ENCODE measurements at regions not wholly inside any gene's neighbourhood (a gene's known extent, or its start where the extent isn't known, plus 50 kb on each side); places are given as distances from the start of the nearest gene placed in this dataset.

DNA sequence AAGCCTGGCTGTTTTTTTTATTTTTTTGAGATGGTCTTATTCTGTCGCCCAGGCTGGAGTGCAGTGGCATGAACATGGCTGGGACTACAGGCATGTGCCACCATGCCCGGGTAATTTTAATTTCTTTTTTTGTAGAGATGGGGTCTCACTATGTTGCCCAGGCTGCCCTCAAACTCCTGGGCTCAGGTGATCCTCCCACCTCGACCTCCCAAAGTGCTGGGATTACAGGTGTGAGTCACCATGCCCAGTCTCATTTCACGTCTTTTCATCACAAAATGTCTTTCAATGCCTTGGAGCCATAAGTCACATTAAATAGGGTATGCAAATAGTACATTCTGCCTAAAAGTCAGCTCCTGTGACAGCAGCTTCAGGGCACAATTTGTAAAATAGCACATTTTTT is 52.8 kb downstream of the SOX2 start:
- TF ChIP-seq CTCF (IDR thresholded peaks at IDR 0.05; ENCODE audit: low read depth, low read length): no peak
- no peak for DNase-seq (ENCODE audit: low read depth in 2 of 2)
- no peak overlapping the region for H3K4me3 ChIP-seq (replicated peaks in 1 of 2; ENCODE audit: low read depth in 2 of 2, low read length in 2 of 2)

DNA sequence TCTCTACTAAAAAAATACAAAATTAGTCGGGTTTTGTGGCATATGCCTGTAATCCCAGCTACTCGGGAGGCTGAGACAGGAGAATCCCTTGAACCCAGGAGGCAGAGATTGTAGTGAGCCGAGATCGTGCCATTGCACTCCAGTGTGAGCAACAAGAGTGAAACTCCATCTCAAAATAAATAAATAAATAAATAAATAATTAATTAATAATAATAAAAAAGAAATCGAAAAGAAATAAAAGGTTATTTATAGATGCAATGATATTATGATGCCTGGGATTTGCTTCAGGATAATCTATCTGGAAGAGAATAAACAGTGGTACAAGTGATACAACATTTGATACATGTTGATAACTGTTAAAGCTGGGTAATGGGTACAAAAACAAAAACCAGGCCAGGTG is 58.6 kb downstream of the SOX2 start:
- TF ChIP-seq CTCF (IDR thresholded peaks at IDR 0.05; ENCODE audit: low read depth, low read length): no peak
- no peak overlapping the region for H3K4me3 ChIP-seq (replicated peaks in 1 of 2; ENCODE audit: low read depth in 2 of 2, low read length in 2 of 2)
- DNase-seq (ENCODE audit: low read depth in 2 of 2): no peak

GRCh38 chr3:181771120-181771519 is 59.4 kb downstream of the SOX2 start:
- DNase-seq (ENCODE audit: low read depth in 2 of 2): peak in 1 of 2 donors; percentile 43
- no peak for TF ChIP-seq CTCF (IDR thresholded peaks at IDR 0.05; ENCODE audit: low read depth, low read length)
- H3K4me3 ChIP-seq (replicated peaks in 1 of 2; ENCODE audit: low read depth in 2 of 2, low read length in 2 of 2): no peak overlapping the region

GRCh38 chr3:181772166-181772565 is 60.4 kb downstream of the SOX2 start:
- TF ChIP-seq CTCF (IDR thresholded peaks at IDR 0.05; ENCODE audit: low read depth, low read length): no peak
- H3K4me3 ChIP-seq (replicated peaks in 1 of 2; ENCODE audit: low read depth in 2 of 2, low read length in 2 of 2): no peak overlapping the region
- DNase-seq (ENCODE audit: low read depth in 2 of 2): peak in 1 of 2 donors; percentile 17

DNA sequence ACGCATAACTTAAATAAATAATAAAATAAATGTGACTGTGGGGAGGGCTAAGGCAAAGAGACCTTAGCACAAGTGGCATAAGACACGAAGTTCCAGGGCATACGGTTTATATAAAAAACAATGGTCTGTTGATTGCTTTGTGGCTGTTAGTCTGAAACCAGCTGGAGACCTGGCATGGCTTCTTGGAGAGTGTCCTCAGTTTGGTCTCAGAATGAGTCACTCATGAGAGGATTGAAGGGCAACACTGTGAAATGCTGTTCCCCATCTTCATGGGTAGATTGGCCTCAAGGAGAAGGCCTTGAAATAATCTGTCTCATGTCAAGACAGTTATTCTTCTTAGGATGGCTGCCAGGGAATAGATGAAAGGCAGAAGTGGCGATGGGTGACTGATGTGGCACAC is 62.2 kb downstream of the SOX2 start:
- TF ChIP-seq CTCF (IDR thresholded peaks at IDR 0.05; ENCODE audit: low read depth, low read length): no peak
- DNase-seq (ENCODE audit: low read depth in 2 of 2): no peak
- H3K4me3 ChIP-seq (replicated peaks in 1 of 2; ENCODE audit: low read depth in 2 of 2, low read length in 2 of 2): no peak overlapping the region

DNA sequence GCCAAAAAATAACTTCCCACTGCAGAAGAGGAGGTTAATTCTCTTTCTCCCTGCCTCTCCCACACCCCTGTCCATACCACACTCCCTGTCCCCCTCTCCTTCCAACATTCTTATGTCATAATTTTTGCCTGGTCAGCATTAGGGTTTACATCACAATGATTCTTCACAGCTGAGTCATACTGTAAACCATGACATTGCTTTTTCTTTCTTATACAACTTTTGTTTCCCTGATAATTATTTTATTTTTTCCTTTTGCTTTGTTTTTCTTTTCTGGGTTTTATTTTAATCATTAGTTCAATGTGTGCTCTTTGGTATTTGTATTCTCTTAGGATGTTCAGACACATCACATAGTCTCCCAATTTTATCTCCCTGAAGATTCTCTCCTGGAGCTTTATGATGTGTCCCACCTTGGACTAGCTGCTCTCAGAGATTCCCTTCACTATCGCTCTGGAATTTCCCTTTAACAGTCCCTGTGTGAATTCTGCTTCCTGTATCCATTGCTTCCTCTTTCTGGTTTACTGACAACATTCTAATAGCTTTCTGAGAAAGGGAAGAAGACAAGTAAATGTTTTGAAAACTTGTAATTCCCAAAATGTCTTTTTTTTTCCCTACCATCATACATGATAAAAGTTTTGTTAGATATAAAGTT is 70.7 kb downstream of the SOX2 start:
- DNase-seq (ENCODE audit: low read depth in 2 of 2): peak; percentile 23 to 73
- no peak overlapping the region for H3K4me3 ChIP-seq (replicated peaks in 1 of 2; ENCODE audit: low read depth in 2 of 2, low read length in 2 of 2)
- TF ChIP-seq CTCF (IDR thresholded peaks at IDR 0.05; ENCODE audit: low read depth, low read length): no peak

DNA sequence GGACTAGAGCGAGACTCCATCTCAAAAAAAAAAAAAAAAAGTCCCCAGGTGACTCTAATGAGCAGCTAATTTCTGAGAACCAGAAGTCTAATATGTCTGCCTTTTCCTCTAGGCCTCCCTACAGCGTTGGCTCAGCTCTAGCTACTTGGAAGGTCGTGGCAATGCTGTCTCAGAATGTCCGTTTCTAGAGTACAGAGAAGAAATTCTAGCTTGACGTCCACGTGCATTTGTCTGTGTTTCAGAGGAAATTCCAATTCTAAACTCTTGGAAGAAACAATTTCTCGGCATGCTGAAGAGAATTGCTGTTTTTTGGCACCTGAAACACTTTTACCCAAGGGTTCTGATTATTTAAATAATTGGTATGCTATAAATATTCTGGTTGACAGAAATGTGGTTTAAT is 78.8 kb downstream of the SOX2 start:
- no peak for DNase-seq (ENCODE audit: low read depth in 2 of 2)
- no peak for TF ChIP-seq CTCF (IDR thresholded peaks at IDR 0.05; ENCODE audit: low read depth, low read length)
- no peak overlapping the region for H3K4me3 ChIP-seq (replicated peaks in 1 of 2; ENCODE audit: low read depth in 2 of 2, low read length in 2 of 2)

Measured in cardiac fibroblast (primary cell).